GM21737 (cell line): ENCODE measurements at regions not wholly inside any gene's neighbourhood (a gene's known extent, or its start where the extent isn't known, plus 50 kb on each side); places are given as distances from the start of the nearest gene placed in this dataset.
"Not testable (repeated sequence)": the region's sequence is repeated elsewhere in the genome, so short reads cannot be mapped to it uniquely, and the experiment has no call there.

Source experiments
- ATAC-seq: cut with Tn5 transposase; IDR thresholded peaks from one replicate; pipeline ENCODE4 v1.9.1; 2021; ENCODE audit warnings: mild to moderate bottlenecking, moderate library complexity; ENCODE audit not compliant: unreplicated experiment

DNA sequence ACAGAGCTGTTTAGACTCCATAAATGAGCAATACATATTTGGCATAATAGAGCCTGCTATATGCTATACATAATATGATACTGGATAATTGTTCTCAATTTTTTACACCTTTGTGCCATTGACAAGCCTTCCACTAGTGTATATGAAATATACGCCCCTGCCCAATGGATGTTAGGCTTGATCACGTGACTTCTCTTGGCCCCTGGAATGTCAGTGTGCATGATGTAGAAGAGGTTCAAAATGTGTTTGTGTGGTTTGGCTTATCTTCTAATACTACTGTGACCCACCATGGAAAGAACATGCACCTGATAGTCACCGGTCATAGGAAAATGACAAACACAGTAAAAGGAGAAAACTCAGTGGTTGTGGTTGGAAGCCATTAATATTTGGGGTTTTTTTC lies 479.4 kb downstream of the PCDH20 start:
- ATAC-seq = no peak

DNA sequence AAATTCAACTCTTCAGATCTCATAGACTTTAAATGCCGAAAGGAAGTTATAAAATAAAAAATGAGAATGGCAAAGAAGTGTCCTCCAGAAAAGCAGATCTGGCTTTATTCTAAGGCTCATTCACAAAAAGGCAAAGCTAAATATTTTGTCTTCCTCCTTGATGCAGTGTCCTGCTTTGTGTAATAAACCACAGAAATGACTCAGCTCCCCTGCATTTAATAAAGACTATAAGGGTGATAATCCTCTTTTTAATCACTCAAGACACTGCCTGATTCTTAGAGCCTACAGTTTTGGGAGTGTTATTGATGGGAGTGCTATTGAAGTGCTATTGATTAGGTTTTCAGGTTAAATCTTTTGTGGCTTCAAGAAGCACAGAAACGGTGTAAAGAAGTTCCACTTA lies 482.0 kb downstream of the PCDH20 start:
- no peak for ATAC-seq

DNA sequence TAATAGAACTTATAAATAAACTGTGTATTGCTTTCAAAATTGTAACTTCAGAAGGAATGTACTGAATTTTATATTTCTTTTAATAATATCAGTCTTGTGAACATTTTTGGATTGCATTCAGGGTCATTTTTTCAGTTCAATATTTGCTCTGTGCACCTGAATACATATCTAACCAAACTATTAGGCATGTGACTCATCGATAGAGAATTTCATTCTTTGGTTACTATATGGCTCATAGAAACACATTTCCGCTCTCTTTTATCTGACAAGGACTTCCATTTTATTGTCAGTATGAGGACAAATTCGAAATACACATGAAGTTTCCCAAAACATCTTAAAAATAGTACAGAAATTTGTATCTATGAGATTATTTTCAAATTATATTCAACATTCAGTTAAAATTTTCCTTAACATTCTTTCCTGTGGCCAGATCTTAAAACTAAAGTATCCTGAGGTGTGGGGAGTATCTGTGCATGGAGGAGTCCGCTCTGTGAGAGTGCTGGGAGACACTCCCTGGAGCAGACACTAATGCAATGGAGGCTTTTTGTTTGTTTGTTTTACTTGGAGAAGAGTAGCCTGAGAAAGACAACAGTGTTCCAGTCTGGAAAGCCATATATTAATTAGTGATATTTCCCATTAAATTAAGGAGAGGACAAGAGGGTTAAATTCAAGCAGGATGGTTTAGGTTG lies 483.6 kb downstream of the PCDH20 start:
- ATAC-seq = no peak

DNA sequence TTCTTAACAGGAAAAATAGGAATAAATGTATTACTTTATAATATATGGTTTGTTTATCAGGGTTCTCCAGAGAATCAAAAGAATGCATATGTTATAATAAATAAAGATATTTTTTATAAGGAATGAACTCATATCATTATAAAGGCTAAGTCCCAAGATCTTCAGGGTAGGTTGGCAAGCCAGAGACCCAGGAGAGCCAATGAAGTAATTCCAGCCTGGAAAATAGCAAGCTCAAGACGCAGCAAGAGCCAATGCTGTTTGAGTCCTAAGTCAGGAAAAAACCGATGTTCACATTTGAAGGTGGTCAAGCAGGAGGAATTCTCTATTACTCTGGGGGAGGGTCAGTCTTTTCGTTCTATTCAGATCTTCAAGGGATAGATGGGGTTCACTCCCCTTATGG lies 490.0 kb downstream of the PCDH20 start:
- ATAC-seq = no peak

DNA sequence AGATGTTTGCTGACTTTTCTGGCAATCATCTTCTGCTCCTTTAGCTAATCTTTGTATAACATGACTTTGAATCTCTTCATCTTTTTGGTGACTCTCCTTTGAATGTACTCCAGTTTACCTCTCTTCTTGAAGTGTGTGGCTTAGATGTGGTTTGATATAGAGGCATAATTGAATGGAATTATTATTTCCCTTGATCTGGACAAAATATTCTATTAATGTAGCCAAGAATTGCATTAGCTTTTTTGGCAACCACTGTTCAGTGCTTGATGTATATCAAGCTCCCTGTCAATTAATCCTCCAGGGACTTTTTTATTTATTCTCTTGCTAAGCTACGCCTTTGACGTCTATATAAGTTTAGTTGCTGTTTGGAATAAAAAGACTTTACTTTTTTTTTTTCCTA lies 490.8 kb downstream of the PCDH20 start:
- ATAC-seq = no peak

DNA sequence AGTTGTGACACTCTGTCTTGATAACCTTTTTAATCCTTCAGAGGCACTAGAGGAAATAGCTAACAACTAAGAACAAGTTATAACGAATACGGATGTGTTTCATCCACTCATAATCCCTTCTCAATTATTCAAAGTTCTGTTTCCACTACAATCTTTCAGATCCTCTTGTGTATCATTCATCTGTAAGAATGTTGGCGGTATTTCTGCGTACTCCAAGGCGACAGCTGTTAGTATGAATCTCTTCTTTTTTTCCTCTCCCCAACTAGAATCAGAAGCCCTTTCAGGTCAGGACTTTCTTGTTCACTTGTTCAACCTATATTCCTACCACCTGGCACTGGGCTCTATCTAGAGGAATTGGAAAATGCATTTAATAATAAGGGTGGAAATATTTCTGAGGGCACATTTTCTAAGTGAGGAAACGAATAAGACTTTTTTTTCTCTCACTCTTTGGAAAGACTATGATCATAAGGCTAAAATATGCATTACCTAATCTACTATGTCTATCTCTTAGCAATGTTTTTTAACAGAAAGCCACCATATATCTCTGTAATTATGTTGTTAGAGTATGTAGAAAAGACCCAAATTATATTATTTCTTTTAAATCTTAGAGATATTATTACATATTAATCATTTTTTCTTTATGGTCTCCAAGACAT lies 492.9 kb downstream of the PCDH20 start:
- no peak for ATAC-seq

DNA sequence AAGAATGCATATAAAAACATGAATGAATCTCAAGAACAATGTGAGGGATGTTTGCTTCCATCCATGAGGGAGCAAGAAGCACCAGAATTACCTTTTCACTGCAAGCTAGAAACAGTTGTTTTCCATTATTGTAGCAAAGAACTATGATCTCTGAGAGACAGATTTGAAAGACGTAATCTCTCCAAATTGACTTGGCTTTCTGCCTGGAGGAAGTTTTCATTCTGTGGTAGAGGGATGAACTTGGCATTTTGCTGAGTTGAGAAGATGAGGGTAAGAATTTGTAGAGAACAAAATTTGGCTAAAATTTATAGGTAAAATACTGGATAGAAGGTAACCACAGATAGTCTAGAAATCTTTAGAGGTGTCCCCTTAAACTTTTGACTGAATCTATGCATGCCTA lies 496.8 kb downstream of the TDRD3 start:
- ATAC-seq = no peak

DNA sequence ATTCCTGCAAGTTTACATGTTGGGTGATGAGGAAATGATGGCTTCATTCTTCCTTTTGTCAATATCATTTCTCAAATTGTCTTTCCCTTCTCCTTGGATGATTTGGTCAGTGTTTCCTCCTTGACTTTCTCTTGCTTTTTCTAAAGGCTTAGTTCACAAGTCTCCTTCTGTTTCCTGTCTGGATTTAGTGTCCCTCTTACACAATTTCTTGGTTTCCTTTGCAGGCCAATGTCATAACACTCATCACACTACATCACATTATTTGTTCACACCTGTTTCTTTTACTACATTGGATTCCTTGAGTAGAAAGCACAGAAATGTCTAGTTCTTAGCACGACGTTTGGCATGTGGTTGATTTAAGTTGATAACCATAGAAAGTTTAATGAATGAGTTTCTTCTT lies 490.7 kb downstream of the TDRD3 start:
- ATAC-seq = no peak

DNA sequence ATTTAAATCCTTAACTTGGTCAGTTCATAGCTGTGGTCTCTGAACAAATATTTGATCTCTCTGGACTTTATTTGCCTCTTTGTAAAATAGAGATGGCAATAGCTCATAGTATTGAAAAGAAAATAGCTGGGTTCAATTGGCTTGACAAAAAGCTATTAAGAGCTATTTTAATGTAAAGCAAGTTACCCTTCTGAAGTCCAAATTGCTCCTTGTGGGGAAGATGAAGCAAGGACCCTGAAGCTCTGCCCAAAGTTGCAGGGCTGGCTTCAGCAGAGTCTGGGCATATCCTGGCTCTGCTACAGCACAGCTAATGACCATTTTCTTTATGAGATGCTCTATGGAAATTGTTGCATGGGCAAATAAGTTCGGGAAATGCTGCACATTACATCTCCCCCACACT lies 484.5 kb downstream of the TDRD3 start:
- ATAC-seq = no peak

DNA sequence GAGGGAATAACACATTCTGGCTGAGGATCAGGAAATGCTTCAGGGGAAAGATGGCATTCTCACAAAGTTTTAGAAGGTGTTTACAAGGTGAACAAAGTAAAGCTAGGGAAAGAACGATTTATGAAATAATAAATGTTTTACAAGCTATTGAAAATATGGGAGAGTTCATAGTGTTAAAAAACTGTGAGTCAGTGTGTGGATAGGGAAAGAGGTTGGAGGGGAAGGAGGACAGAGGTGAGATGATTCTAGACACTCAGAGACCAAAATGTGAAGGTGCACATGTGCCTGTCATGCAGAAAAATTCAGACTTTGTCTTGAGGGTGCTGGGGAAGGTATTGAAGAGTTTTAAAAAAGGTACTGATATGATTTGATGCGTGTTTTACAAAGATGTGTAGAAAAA lies 476.1 kb downstream of the TDRD3 start:
- no peak for ATAC-seq

DNA sequence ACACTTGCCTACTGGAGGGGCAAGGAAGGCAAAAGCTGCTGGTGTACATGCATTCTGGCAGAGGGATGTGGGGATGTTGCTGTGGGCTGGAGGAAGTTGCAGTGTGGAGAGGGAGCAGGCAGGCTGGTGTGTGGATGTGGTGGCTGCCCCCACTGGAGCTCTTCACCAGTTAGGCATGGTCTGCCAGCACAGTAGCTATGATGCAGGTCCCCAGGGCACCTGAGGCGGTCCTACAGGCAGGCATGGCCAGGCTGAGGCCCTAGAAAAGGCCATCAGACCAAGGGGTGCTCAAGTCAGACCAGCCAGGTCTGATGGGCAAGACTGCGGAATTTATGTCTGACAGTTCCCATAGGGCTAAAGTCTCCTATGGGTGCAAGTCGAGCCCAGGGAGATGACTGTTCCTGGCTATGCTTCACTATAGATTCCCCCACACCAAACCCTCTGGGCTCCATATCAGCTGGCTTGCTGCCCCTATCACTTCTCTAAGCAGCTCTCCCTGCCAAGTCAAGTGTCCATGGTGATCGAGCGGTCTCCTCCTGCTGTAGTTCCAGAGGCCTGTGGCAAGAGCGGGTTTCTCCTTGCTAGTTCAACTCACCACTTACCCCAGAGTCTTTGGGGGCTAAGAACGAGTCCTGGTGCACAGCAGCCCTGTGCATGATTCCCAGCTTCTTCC lies 473.1 kb downstream of the TDRD3 start:
- no peak for ATAC-seq

DNA sequence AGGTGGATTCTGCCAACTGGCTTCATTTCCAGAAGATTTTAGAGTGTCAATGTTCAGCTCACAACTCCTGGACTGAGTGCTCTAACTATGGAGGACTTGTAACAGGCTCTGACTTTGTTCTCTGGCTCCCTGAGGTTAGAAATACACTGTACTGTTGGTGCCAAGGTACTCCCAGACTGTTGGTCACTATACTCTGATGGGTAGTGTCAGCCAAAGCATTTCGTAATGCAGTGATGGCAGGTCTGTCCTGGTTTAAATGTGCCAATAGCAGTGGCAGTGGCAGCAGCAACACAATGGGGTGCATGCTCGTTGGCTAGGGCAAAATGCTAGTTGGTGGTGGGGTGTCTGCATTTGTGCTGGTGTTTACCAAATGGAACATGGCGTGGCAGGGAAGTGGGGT lies 472.2 kb downstream of the TDRD3 start:
- ATAC-seq = no peak

DNA sequence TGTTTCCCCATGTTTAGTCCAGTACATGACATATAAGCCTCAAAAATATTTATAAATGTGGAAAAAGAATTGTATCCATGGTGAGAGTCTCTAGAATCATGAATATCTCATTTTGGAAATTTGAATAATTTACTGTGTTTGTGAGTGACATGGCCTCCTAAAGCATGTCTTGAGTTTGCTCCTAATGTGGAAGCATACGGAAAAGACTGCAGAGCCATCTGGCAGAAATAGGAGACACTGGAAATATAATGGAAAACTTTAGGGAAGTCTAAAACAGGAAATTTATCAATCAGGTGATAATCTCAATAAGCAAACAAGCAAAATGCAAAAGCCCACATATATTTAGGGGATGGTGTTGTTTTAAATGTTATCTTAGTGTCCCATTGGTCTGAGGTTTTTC lies 465.0 kb downstream of the TDRD3 start:
- no peak for ATAC-seq

DNA sequence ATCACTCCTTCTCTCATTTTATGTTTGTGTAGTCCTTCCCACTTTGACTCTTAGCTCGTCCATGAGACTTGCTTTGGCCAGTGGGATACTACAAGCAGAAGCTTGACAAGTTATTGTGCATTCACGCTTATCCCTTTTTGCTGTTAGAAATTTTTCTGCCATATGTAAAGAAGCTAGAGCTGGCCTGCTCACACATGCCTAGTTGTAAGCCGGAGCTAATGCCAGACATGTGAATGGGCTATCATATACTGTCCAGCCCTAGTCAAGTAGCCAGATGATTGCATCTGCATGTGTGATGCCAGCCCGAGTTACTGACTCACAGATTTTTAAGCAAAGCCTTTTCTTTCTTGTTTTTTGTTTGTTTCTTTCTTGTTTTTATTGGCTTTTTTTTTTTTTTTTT lies 460.7 kb downstream of the TDRD3 start:
- no peak for ATAC-seq

DNA sequence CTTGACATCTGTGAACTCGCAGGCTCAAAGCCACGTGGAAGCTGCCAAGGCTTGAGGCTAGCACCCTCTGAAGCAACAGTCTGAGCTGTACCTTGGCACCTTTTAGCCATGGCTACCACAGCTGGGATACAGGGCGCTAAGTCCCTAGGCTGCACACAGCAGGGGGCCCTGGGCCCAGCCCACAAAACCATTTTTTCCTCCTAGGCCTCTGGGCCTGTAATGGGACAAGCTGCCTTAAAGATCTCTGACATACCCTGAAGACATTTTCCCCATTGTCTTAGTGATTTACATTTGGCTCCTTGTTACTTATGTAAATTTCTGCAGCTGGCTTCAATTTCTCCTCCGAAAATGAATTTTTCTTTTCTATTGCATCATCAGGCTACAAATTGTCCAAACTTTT lies 455.9 kb downstream of the TDRD3 start:
- ATAC-seq = no peak

DNA sequence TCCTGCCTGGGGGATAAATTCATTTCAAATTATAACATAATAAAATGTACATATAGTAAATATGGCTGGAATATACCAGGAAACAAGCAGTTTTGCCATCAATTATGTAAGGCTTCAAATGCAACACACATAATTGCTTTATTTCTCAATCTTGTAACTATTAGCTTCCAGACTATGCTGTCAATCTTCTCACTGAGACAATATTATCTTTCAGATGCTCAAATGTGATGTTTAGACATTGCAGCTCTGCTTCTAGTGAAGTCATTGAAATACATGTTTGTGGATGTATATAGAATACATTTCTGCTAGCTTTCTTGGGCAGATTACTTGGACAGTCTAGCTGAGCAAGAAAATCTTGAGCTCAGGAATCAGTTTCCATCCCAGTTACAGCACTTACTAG lies 454.4 kb downstream of the TDRD3 start:
- ATAC-seq = no peak

DNA sequence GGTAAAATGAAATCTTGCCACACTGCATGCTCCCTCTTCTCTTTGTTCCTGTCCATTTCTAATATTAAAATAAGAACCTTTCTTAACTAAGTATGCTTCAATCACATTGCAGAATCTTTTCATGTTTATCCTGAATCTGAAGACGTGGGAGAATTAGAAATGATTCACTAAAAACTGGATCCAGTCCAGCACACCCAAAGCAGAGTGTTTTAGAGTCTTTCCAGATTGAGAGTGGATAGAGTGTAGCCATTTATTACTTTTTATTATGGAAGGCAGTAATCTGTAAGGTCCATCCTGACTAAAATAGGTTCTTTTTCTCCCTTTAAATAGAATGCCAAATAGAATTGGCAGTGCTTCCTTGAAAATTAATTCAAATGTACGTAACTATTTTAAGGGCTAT lies 453.5 kb downstream of the TDRD3 start:
- no peak for ATAC-seq

DNA sequence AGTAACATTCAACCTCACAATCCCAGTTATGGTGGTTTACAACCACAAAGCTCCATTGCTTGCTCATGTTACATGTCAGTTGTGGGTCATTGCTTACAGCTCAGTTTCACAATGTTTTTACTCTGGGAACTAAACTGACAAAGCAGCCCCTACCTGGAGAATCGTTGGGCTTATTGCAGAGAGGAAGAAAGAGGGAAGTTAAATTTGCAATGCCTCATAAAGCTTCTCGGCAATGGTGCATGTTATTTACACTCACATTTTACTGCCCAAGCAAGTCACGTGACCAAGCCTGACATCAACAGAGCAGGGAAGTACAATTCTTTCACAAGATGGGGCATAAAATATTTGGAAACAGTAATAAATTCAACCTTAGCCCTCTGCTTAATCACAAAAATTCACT lies 441.6 kb downstream of the TDRD3 start:
- no peak for ATAC-seq

DNA sequence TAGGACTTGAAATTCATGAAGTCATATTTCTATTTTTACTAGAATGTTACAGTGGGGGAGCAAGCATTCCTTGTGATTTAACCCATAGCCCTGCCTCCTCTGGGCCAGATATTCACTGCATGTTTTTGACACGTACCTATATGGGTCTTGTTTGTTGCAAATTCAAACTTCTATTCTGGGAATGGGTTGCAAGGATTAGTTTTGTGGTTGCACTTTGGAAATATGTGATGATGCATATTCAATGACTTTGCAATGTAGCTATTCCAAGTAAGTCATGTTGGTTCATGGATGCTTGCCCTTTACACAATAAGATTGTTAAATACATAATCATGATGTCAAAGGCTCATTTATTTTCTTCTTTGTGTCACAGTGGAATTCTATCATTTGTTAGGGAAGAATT lies 440.8 kb downstream of the TDRD3 start:
- no peak for ATAC-seq

DNA sequence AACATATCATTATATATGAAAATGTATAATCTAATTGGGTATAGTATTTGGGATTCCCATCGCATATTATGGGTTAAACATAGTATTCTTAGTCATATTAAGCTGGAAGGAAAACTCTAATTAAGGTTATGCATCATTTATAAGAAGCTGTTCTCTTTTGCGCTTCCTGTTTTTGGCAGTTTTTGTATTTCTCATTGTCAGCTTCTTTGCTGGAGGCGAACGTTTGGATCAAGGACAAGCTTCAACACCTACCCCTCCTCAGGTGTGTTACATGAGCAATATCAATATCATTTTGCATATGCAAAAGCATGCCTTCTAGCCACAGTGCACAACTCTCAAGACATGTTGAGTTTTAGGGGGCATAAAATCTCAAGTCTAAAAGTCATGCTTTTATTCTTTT lies 439.8 kb downstream of the TDRD3 start:
- ATAC-seq = no peak

DNA sequence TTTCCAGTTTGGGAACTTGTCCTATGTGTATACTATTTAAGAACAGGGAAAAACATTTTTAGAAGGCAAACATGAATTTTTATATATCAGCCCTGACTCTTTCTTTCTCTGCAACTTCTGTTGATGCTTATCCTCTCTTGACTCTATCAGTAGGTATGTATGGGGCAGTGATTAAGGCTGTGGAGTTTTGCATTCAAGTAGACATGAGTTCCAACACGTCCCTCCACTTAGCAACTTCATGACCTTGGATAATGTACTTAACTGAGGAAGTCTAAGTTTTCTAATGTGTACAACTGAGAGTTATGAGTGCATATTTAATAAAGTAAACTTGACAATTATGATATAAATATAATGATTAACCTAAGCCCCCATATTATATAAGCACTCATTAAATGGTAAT lies 414.6 kb downstream of the TDRD3 start:
- no peak for ATAC-seq

DNA sequence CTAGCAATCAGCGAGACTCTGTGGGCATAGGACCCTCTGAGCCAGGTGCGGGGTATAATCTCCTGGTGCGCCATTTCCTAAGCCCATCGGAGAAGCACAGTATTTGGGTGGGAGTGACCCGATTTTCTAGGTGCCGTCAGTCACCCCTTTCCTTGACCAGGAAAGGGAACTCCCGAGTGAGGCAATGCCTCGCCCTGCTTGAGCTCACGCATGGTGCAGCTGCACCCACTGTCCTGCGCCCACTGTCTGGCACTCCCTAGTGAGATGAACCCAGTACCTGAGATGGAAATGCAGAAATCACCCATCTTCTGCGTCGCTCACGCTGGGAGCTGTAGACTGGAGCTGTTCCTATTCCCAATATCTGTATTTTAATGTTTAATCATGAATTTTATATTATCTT lies 408.6 kb downstream of the TDRD3 start:
- not testable (repeated sequence) for ATAC-seq
